ENCODE measurements at regions not wholly inside any gene's neighbourhood (a gene's known extent, or its start where the extent isn't known, plus 50 kb on each side); places are given as distances from the start of the nearest gene placed in this dataset.

- Histone ChIP-seq H3K27ac (ENCODE audit: low read depth, low read length) (no peak overlapping the region), H3K9me3 (ENCODE audit: control insufficient read depth, insufficient read depth, low read length) (no peaks in the 10 kb centered on the region), H3K27me3 (ENCODE audit: control insufficient read depth, insufficient read depth, low read length) (no peaks in the 10 kb centered on the region), H3K4me3 (ENCODE audit: low read depth, low read length) (no peak overlapping the region), H3K4me1 (ENCODE audit: control insufficient read depth, insufficient read depth, low read length) (peaks cover 3% of the 10 kb centered on the region), H3K36me3 (ENCODE audit: control insufficient read depth, insufficient read depth, low read length) (no peaks in the 10 kb centered on the region)
- DNase-seq (ENCODE audit: low read depth in 4 of 6, low spot score in 6 of 6), result no peak
- WGBS (ENCODE audit: insufficient coverage), result no CpG with 5 or more reads among the region's 9 CpGs
These were observed 95.6 kb downstream of the SALL1 start for GRCh38 chr16:51055434-51055833.

- no peak for DNase-seq (ENCODE audit: low read depth in 4 of 6, low spot score in 6 of 6)
These were observed 97.3 kb downstream of the SALL1 start for GRCh38 chr16:51053775-51054174.

GRCh38 chr16:51051671-51052070 is 99.4 kb downstream of the SALL1 start:
- H3K27ac ChIP-seq (ENCODE audit: low read depth, low read length), result no peak overlapping the region
- H3K4me3 ChIP-seq (ENCODE audit: low read depth, low read length), result no peak overlapping the region
- no peak for DNase-seq (ENCODE audit: low read depth in 4 of 6, low spot score in 6 of 6)
- H3K27me3 ChIP-seq (ENCODE audit: control insufficient read depth, insufficient read depth, low read length), result no peaks in the 10 kb centered on the region
- WGBS (ENCODE audit: insufficient coverage), result 88% methylated on average over 1 of the region's 1 CpG
- H3K4me1 ChIP-seq (ENCODE audit: control insufficient read depth, insufficient read depth, low read length), result no peaks in the 10 kb centered on the region
- H3K9me3 ChIP-seq (ENCODE audit: control insufficient read depth, insufficient read depth, low read length), result no peaks in the 10 kb centered on the region
- H3K36me3 ChIP-seq (ENCODE audit: control insufficient read depth, insufficient read depth, low read length), result no peaks in the 10 kb centered on the region

More at GRCh38 chr16:51053775-51054174, 97.3 kb downstream of the SALL1 start:
- Histone ChIP-seq H3K4me1 (ENCODE audit: control insufficient read depth, insufficient read depth, low read length) (peaks cover 3% of the 10 kb centered on the region), H3K27ac (ENCODE audit: low read depth, low read length) (no peak overlapping the region), H3K9me3 (ENCODE audit: control insufficient read depth, insufficient read depth, low read length) (no peaks in the 10 kb centered on the region), H3K36me3 (ENCODE audit: control insufficient read depth, insufficient read depth, low read length) (no peaks in the 10 kb centered on the region), H3K27me3 (ENCODE audit: control insufficient read depth, insufficient read depth, low read length) (no peaks in the 10 kb centered on the region), H3K4me3 (ENCODE audit: low read depth, low read length) (no peak overlapping the region)
- 71% methylated on average over 1 of the region's 2 CpGs for whole genome bisulfite sequencing (ENCODE audit: insufficient coverage)

GRCh38 chr16:51050377-51050706 is 100.7 kb downstream of the SALL1 start:
- WGBS (ENCODE audit: insufficient coverage), result 67% methylated on average over 3 of the region's 4 CpGs
- H3K4me3 ChIP-seq (ENCODE audit: low read depth, low read length), result no peak overlapping the region

GRCh38 chr16:51049678-51050376 is 101.2 kb downstream of the SALL1 start:
- no peak for DNase-seq (ENCODE audit: low read depth in 4 of 6, low spot score in 6 of 6)
- 86% methylated on average over 2 of the region's 3 CpGs for WGBS (ENCODE audit: insufficient coverage)
- Histone ChIP-seq H3K4me1 (ENCODE audit: control insufficient read depth, insufficient read depth, low read length) (no peaks in the 10 kb centered on the region), H3K27ac (ENCODE audit: low read depth, low read length) (no peak overlapping the region), H3K4me3 (ENCODE audit: low read depth, low read length) (no peak overlapping the region), H3K36me3 (ENCODE audit: control insufficient read depth, insufficient read depth, low read length) (no peaks in the 10 kb centered on the region), H3K27me3 (ENCODE audit: control insufficient read depth, insufficient read depth, low read length) (no peaks in the 10 kb centered on the region), H3K9me3 (ENCODE audit: control insufficient read depth, insufficient read depth, low read length) (no peaks in the 10 kb centered on the region)

More at GRCh38 chr16:51050377-51050706, 100.7 kb downstream of the SALL1 start:
- Histone ChIP-seq H3K4me1 (ENCODE audit: control insufficient read depth, insufficient read depth, low read length) (no peaks in the 10 kb centered on the region), H3K27me3 (ENCODE audit: control insufficient read depth, insufficient read depth, low read length) (no peaks in the 10 kb centered on the region), H3K9me3 (ENCODE audit: control insufficient read depth, insufficient read depth, low read length) (no peaks in the 10 kb centered on the region), H3K36me3 (ENCODE audit: control insufficient read depth, insufficient read depth, low read length) (no peaks in the 10 kb centered on the region), H3K27ac (ENCODE audit: low read depth, low read length) (no peak overlapping the region)
- DNase-seq (ENCODE audit: low read depth in 4 of 6, low spot score in 6 of 6), result no peak

GRCh38 chr16:51049276-51049675 is 101.8 kb downstream of the SALL1 start:
- Histone ChIP-seq H3K4me1 (ENCODE audit: control insufficient read depth, insufficient read depth, low read length) (no peaks in the 10 kb centered on the region), H3K36me3 (ENCODE audit: control insufficient read depth, insufficient read depth, low read length) (no peaks in the 10 kb centered on the region), H3K27ac (ENCODE audit: low read depth, low read length) (no peak overlapping the region), H3K4me3 (ENCODE audit: low read depth, low read length) (no peak overlapping the region), H3K9me3 (ENCODE audit: control insufficient read depth, insufficient read depth, low read length) (no peaks in the 10 kb centered on the region), H3K27me3 (ENCODE audit: control insufficient read depth, insufficient read depth, low read length) (no peaks in the 10 kb centered on the region)
- WGBS (ENCODE audit: insufficient coverage), result 87% methylated on average over 4 of the region's 6 CpGs
- DNase-seq (ENCODE audit: low read depth in 4 of 6, low spot score in 6 of 6), result no peak

GRCh38 chr16:51048544-51048943 is 102.5 kb downstream of the SALL1 start:
- no peak overlapping the region for H3K27ac ChIP-seq (ENCODE audit: low read depth, low read length)
- WGBS (ENCODE audit: insufficient coverage), result 94% methylated on average over 2 of the region's 3 CpGs

GRCh38 chr16:51045794-51046193 is 105.3 kb downstream of the SALL1 start:
- no peak for DNase-seq (ENCODE audit: low read depth in 4 of 6, low spot score in 6 of 6)
- Histone ChIP-seq H3K9me3 (ENCODE audit: control insufficient read depth, insufficient read depth, low read length) (no peaks in the 10 kb centered on the region), H3K4me1 (ENCODE audit: control insufficient read depth, insufficient read depth, low read length) (peaks cover 4% of the 10 kb centered on the region), H3K27ac (ENCODE audit: low read depth, low read length) (no peak overlapping the region), H3K36me3 (ENCODE audit: control insufficient read depth, insufficient read depth, low read length) (no peaks in the 10 kb centered on the region), H3K4me3 (ENCODE audit: low read depth, low read length) (no peak overlapping the region), H3K27me3 (ENCODE audit: control insufficient read depth, insufficient read depth, low read length) (no peaks in the 10 kb centered on the region)
- 92% methylated on average over 5 of the region's 5 CpGs for WGBS (ENCODE audit: insufficient coverage)

More at GRCh38 chr16:51048544-51048943, 102.5 kb downstream of the SALL1 start:
- Histone ChIP-seq H3K27me3 (ENCODE audit: control insufficient read depth, insufficient read depth, low read length) (no peaks in the 10 kb centered on the region), H3K9me3 (ENCODE audit: control insufficient read depth, insufficient read depth, low read length) (no peaks in the 10 kb centered on the region), H3K36me3 (ENCODE audit: control insufficient read depth, insufficient read depth, low read length) (no peaks in the 10 kb centered on the region), H3K4me1 (ENCODE audit: control insufficient read depth, insufficient read depth, low read length) (peaks cover 4% of the 10 kb centered on the region), H3K4me3 (ENCODE audit: low read depth, low read length) (no peak overlapping the region)
- no peak for DNase-seq (ENCODE audit: low read depth in 4 of 6, low spot score in 6 of 6)

- 60% methylated on average over 2 of the region's 3 CpGs for WGBS (ENCODE audit: insufficient coverage)
- Histone ChIP-seq H3K4me3 (ENCODE audit: low read depth, low read length) (no peak overlapping the region), H3K27me3 (ENCODE audit: control insufficient read depth, insufficient read depth, low read length) (no peaks in the 10 kb centered on the region), H3K4me1 (ENCODE audit: control insufficient read depth, insufficient read depth, low read length) (peaks cover 4% of the 10 kb centered on the region), H3K9me3 (ENCODE audit: control insufficient read depth, insufficient read depth, low read length) (no peaks in the 10 kb centered on the region), H3K27ac (ENCODE audit: low read depth, low read length) (no peak overlapping the region), H3K36me3 (ENCODE audit: control insufficient read depth, insufficient read depth, low read length) (no peaks in the 10 kb centered on the region)
- DNase-seq (ENCODE audit: low read depth in 4 of 6, low spot score in 6 of 6), result no peak
These were observed 105.9 kb downstream of the SALL1 start for GRCh38 chr16:51045186-51045585.

- Histone ChIP-seq H3K27me3 (ENCODE audit: control insufficient read depth, insufficient read depth, low read length) (no peaks in the 10 kb centered on the region), H3K36me3 (ENCODE audit: control insufficient read depth, insufficient read depth, low read length) (no peaks in the 10 kb centered on the region), H3K27ac (ENCODE audit: low read depth, low read length) (no peak overlapping the region), H3K9me3 (ENCODE audit: control insufficient read depth, insufficient read depth, low read length) (no peaks in the 10 kb centered on the region), H3K4me3 (ENCODE audit: low read depth, low read length) (no peak overlapping the region), H3K4me1 (ENCODE audit: control insufficient read depth, insufficient read depth, low read length) (peaks cover 4% of the 10 kb centered on the region)
- WGBS (ENCODE audit: insufficient coverage), result 94% methylated on average over 2 of the region's 6 CpGs
- DNase-seq (ENCODE audit: low read depth in 4 of 6, low spot score in 6 of 6), result no peak
These were observed 109.5 kb downstream of the SALL1 start for GRCh38 chr16:51041546-51041945.
